Nephron (organoid): ENCODE measurements at regions not wholly inside any gene's neighbourhood (a gene's known extent, or its start where the extent isn't known, plus 50 kb on each side); places are given as distances from the start of the nearest gene placed in this dataset.
"Not testable (repeated sequence)": the region's sequence is repeated elsewhere in the genome, so short reads cannot be mapped to it uniquely, and the experiment has no call there.

Experiments used
- H3K27ac Mint-ChIP-seq, 3 experiments: 2 replicates each; pipeline ENCODE4 v1.8.0; 2020; ENCODE audit warnings: mixed read lengths in 3 of 3, mild to moderate bottlenecking in 2 of 3, moderate library complexity in 1 of 3
- H3K27me3 Mint-ChIP-seq: 2 replicates; pipeline ENCODE4 v1.8.0; 2021; ENCODE audit warnings: low read depth, mild to moderate bottlenecking, moderate library complexity, mixed read lengths
- H3K36me3 Mint-ChIP-seq: 2 replicates; pipeline ENCODE4 v1.8.0; 2020; ENCODE audit warnings: low read depth, mixed read lengths
- H3K4me1 Mint-ChIP-seq: 2 replicates; pipeline ENCODE4 v1.8.0; 2020; ENCODE audit warnings: mixed read lengths
- H3K4me3 Mint-ChIP-seq, 3 experiments: 2 replicates each; pipeline ENCODE4 v1.8.0; 2020; ENCODE audit warnings: mild to moderate bottlenecking in 3 of 3, mixed read lengths in 3 of 3, moderate library complexity in 2 of 3
- H3K9me3 Mint-ChIP-seq: 2 replicates; pipeline ENCODE4 v1.8.0; 2020; ENCODE audit warnings: mixed read lengths
- TF ChIP-seq, protein P1 (sequence below), 3 experiments: fragments of 200-600 bp; sonication (generic); IDR thresholded peaks; one replicate each; pipeline ENCODE4 v1.5.0; 2021; ENCODE audit warnings: antibody characterized with exemption in 3 of 3; ENCODE audit not compliant: unreplicated experiment in 3 of 3

DNA sequence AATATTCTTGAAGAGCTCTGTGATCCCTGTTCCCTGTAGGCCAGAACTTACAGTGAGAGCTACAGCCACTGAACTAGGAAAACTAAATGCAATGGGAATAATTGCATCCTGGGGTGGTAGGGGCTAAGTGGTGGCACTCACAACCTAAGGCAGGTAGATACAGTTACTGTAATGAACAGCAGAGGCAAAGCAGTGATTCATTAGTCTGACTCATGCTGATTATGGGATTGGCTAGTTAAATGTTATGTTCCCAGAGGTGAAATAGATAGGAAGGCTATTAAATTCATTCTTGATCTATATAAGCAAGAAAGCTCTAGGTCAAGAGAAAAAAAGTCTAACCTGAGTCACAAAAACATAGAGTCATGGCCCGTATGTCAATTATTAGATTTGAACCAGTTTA lies 173.1 kb upstream of the MALRD1 start:
- TF ChIP-seq, protein P1, sequence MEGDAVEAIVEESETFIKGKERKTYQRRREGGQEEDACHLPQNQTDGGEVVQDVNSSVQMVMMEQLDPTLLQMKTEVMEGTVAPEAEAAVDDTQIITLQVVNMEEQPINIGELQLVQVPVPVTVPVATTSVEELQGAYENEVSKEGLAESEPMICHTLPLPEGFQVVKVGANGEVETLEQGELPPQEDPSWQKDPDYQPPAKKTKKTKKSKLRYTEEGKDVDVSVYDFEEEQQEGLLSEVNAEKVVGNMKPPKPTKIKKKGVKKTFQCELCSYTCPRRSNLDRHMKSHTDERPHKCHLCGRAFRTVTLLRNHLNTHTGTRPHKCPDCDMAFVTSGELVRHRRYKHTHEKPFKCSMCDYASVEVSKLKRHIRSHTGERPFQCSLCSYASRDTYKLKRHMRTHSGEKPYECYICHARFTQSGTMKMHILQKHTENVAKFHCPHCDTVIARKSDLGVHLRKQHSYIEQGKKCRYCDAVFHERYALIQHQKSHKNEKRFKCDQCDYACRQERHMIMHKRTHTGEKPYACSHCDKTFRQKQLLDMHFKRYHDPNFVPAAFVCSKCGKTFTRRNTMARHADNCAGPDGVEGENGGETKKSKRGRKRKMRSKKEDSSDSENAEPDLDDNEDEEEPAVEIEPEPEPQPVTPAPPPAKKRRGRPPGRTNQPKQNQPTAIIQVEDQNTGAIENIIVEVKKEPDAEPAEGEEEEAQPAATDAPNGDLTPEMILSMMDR (IDR thresholded peaks at IDR 0.05; ENCODE audit: unreplicated experiment in 3 of 3), result no peak
- no peaks in the 10 kb centered on the region for H3K9me3 Mint-ChIP-seq
- no peaks in the 10 kb centered on the region for H3K36me3 Mint-ChIP-seq

DNA sequence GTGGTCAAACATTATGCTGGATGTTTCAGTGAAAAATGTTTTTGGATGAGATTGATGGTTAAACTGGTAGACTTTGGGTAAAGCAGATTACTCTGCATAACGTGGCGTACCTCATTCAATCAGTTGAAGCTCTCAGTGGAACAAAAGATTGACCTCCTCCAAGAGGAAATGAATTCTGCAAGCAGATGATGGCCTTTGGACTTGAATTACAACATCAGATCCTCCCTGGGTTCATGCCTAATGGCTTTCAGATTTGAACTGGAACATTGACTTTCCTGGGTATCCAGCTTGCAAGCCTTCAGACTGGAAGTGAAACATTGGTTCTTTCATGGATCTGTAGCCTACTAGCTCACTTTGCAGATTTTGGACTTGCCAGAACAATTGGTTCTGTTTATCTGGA lies 169.3 kb upstream of the MALRD1 start:
- Mint-ChIP-seq H3K27me3 (no peaks in the 10 kb centered on the region), H3K27ac (no peak overlapping the region), H3K9me3 (no peaks in the 10 kb centered on the region), H3K4me3 (no peak overlapping the region), H3K36me3 (no peaks in the 10 kb centered on the region), H3K4me1 (no peaks in the 10 kb centered on the region)
- TF ChIP-seq, protein P1 (IDR thresholded peaks at IDR 0.05; ENCODE audit: unreplicated experiment in 3 of 3), result no peak

More for the DNA sequence above, 173.1 kb upstream of the MALRD1 start:
- no peaks in the 10 kb centered on the region for H3K27me3 Mint-ChIP-seq
- H3K27ac Mint-ChIP-seq, result no peak overlapping the region
- H3K4me1 Mint-ChIP-seq, result no peaks in the 10 kb centered on the region
- no peak overlapping the region for H3K4me3 Mint-ChIP-seq

DNA sequence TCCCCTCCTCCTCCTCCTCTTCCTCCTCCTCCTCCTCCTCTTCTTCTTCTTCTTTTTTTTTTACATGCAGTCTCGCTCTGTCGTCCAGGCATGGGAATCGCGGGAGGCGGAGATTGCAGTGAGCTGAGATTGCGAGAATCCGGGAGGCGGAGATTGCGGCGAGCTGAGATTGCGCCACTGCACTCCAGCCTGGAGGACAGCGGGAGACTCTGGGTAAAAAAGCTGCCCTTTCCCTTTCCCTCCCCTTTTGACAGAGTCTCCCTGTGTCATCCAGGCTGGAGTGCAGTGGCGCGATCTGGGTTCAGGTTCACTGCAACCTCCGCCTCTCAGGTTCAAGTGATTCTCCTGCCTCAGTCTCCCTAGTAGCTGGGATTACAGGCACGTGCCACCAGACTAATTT lies 168.1 kb upstream of the MALRD1 start:
- no peak overlapping the region for H3K27ac Mint-ChIP-seq
- no peaks in the 10 kb centered on the region for H3K9me3 Mint-ChIP-seq
- TF ChIP-seq, protein P1 (IDR thresholded peaks at IDR 0.05; ENCODE audit: unreplicated experiment in 3 of 3), result no peak
- H3K27me3 Mint-ChIP-seq, result no peaks in the 10 kb centered on the region
- no peaks in the 10 kb centered on the region for H3K4me1 Mint-ChIP-seq
- H3K36me3 Mint-ChIP-seq, result no peaks in the 10 kb centered on the region
- no peak overlapping the region for H3K4me3 Mint-ChIP-seq

DNA sequence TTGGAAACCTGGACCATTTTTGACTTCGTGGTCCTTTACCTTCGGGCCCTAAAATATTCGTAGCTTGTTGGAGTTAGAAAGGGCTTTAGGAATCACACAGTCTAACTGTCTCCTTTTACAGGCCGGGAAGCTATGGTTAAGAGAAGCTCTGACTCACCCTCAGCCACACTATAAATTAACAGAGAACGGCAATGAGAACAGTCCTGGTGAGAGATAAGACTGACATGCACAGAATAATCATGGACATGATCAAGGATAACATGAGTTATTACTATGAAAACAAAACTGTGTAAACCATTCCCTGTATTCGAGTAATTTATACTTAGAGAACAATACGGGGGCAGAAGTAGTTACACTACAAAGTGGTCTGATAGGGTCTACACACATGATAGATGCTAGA lies 162.5 kb upstream of the MALRD1 start:
- no peak overlapping the region for H3K4me3 Mint-ChIP-seq
- TF ChIP-seq, protein P1 (IDR thresholded peaks at IDR 0.05; ENCODE audit: unreplicated experiment in 3 of 3), result no peak
- no peaks in the 10 kb centered on the region for H3K4me1 Mint-ChIP-seq
- no peak overlapping the region for H3K27ac Mint-ChIP-seq
- H3K36me3 Mint-ChIP-seq, result no peaks in the 10 kb centered on the region
- no peaks in the 10 kb centered on the region for H3K27me3 Mint-ChIP-seq
- no peaks in the 10 kb centered on the region for H3K9me3 Mint-ChIP-seq

DNA sequence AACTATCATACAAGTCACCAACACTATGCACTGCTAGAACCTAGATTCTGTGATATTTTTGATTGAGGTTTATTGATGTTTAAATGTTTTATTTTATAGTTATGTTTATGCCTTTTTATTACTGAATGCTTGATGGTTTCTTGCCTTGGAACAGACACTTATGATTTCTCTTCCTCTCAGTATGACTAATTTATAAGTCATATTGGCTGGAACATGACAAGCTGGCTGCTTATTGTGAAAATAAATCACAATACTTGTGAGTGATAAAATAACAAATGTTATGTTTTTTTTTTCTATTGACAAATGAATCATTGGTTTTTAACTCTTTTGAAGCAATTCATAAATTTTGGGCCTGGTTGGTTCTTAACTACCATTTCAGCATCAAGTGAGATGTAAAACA lies 142.0 kb upstream of the MALRD1 start:
- TF ChIP-seq, protein P1 (IDR thresholded peaks at IDR 0.05; ENCODE audit: unreplicated experiment in 3 of 3), result no peak
- Mint-ChIP-seq H3K27ac (no peak overlapping the region), H3K4me1 (no peaks in the 10 kb centered on the region), H3K36me3 (no peaks in the 10 kb centered on the region), H3K9me3 (no peaks in the 10 kb centered on the region), H3K4me3 (no peak overlapping the region), H3K27me3 (no peaks in the 10 kb centered on the region)

DNA sequence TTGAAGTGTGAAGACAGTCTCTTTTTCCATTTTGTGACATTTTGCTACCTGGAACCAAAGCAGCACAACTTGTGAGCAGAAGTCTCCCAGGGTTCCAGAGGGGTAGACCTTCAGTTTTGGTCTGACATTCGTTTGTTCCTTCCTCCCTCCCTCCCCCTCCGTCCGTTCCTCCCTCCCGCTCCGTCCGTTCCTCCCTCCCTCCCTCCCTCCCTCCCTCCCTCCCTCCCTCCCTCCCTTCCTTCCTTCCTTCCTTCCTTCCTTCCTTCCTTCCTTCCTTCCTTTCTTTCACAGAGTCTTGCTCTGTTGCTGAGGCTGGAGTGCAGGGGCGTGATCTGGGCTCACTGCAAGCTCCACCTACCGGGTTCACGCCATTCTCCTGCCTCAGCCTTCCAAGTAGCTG lies 131.2 kb upstream of the MALRD1 start:
- not testable (repeated sequence) for H3K9me3 Mint-ChIP-seq, H3K27ac Mint-ChIP-seq, H3K4me3 Mint-ChIP-seq, H3K27me3 Mint-ChIP-seq, H3K36me3 Mint-ChIP-seq, H3K4me1 Mint-ChIP-seq
